ENCODE measurements at regions not wholly inside any gene's neighbourhood (a gene's known extent, or its start where the extent isn't known, plus 50 kb on each side); places are given as distances from the start of the nearest gene placed in this dataset.

DNA sequence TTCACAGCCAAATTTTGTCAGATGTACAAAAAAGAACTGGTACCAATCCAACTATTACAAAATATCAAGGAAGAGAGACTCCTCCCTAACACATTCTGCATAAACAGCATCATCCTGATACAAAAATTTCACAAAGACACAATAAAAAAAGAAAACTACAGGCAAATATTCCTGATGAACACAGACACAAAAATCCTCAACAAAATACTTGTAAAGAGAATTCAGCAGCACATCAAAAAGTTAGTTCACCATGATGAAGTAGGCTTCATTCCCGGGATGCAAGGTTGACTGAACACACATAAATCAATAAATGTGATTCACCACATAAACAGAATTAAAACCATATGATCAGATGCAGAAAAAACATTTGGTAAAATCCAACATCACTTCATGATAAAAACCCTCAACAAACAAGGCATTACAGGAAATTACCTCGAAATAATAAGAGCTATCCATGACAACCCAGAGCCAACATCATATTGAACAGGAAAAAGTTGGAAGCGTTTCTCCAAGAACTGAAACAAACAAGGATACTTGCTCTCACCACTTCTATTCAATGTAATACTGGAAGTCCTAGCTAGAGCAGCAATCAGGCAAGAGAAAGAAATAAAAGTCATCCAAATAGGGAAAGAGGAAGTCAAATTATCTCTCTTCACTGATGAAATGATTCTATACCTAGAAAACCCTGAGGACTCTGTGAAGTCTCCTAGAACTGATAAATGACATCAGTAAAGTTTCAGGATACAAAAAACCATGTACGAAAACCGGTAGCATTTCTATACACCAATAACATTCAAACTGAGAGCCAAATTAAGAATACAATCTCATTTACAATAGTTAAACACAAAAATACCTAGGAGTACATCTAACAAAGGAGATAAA, 223.1 kb downstream of the REEP3 start:
- DNase-seq (ENCODE audit: low spot score), result no peak

DNA sequence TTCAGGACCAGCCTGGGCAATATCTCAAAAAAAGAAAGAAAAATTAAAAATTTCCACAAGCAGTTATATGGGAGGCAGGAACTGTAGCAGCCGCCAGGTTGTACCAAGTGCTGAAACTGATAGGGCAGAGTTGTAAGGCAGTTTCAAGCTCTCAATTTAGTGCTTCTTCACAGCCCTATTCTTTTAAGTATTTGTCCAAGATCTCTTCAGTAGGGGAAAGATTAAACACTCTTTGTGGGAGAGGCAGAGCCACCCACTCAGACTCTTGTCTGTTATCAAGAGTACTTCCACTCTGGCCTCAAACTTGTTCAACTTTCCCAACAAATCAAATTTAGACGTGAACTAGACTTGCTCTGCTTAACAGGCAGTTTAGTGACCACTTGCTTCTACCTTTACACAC, 228.7 kb downstream of the REEP3 start:
- no peak for DNase-seq (ENCODE audit: low spot score)

DNA sequence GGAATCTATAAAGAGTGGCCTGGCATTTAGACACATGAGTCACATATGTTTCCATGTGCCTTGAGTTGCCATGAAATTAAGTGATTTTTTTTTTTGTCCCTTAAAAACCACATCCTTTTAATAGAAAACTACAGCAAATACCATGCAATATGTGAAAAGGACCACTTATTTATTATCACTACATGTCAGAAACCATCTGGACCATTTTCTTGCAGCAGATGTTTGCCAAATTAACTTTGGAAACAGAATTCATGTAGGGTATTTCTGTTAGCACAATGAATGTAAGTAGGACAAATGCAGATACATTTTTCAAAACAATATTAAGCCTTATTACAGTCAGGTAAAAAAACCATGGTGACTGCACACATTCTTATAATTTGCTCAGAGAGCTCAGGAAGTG, 230.6 kb downstream of the REEP3 start:
- DNase-seq (ENCODE audit: low spot score), result no peak

DNA sequence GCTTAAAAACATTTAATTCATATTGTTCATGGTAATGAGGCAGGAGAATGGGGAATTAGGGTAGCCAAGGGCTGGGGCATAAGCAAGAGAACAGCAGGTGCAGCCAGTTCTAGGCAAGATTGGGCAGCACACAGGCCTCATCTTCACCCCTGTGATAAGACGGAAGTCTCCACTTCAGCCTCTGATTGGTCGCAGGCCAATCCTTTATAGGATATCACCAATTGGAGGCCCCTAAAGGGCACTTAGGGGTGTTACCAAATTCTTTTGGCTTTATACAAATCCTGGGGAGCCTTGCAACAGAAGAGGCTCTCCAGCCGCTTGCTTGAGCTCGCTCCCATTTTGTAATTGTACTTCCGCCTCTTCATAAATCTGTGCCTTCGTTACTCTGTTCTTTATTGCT, 231.1 kb downstream of the REEP3 start:
- DNase-seq (ENCODE audit: low spot score), result no peak

DNA sequence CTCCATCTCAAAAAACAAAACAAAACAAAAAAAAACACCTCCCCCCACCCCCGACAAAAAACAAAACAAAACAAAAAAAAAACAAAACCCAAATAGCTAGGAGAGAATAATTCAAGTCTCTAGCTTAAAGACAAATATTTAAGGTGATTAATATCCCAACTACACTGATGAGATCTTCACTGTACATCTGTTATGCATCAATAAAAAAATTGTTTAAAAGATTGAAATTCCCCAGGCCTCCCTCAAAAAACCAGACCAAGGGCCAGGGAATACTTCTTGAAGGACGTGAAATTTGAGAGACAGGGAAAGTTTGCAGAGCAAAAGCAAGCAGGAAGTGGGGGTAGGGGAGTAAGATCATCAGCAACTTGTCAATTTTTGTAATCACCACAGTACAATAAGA, 232.6 kb downstream of the REEP3 start:
- no peak for DNase-seq (ENCODE audit: low spot score)

DNA sequence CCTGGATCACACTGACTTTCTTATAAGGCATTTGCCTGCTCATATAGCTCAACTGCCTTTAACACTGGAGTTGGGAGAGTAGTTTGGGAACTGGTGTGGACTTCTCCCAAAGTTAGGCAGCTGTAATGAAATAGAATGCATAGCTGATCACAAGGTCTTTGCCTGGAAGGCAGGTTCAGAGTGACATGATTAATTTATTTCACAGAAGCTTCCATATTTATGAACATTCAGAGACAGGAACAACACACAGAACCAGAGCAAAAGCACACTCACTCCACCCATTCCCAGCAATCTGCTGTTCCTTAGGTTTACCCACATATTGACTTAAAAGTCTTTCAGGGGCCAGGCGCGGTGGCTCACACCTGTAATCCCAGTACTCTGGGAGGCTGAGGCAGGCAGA, 234.2 kb downstream of the REEP3 start:
- no peak for DNase-seq (ENCODE audit: low spot score)

DNA sequence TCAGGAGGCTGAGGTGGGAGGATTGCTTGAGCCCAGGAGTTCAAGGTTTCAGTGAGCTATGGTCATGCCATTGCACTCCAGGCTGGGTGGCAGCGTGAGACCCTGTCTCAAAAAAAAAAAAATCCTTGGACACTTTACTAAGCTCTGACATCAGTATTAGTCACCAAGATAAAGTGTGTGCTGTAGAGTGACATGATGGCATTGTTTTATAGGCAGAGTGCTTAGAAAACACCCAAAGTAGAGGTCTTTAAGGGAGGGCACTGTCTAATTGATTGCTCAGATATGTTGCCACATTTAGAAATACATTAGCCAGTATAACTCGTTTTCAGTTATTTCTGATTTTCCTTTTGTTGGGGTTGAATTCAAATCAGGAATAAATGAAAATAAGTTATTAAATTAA, 235.9 kb downstream of the REEP3 start:
- DNase-seq (ENCODE audit: low spot score), result no peak

DNA sequence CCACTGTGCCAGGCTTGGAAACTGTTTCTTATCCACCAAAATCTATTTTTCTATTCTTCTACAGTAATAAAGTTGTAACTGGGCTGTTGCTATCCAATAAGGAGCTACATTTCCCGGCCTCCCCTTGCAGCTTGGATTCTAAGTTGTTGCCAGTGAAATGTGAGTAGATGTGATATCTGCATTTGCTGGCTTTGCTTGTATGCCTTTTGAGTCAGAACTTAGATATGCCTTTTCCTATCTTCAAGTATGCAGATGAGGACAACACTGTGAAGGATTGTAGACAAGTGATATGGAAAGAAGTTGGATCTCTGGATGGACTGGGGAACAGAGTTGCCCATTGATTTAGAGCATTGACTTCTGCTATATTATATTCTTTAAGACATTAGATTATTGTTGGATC, 236.9 kb downstream of the REEP3 start:
- no peak for DNase-seq (ENCODE audit: low spot score)

DNA sequence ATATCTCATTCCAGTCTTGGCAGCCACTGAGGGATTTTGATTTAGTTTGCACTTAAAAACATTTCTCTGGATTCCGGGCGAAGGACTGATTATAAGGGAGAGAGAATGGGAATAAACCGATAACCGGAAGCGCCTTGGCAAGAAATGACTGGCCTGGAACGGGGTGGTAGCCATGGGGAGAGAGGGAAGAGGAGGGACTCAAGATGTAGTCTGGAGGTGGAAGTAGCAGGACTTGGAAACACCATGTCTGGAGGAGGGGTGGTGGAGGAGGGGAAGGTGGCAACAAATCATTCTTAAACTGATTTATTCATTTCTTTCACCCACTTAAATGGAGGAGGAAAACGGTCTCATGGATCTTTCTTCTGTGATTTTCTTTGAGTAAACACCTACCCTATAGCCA, 238.1 kb downstream of the REEP3 start:
- DNase-seq (ENCODE audit: low spot score), result no peak

DNA sequence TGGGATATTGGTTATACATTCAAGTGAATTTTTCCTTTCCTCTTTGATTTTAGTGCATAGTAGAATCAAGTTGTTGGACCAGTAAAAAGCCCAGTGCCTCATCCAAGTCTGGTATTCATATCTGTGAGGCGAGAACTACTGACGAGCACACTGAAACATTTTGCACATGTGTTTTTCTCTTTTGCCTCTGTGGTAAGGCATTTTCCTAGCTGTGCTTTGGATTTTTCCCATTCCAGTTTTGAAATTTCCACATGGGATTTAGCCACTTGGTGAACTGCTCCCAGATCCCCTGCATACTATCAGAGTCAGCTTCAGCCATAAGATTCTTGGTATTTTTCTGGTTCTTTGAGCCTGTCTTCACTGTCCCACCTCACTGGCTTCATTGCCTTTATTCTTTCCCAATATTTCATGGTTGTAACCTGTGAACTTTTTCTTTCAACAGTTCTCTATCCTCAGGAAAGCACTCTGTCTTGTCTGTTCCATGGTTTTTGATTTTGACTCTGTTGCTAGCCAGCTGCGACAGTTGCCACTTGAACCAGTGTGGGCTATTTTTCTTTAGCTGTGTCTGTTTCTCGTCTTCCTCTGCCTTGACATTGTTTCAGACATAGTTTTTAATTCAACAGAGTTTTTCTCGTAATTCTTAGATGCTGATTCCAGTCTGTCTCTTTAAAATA, 239.0 kb downstream of the REEP3 start:
- DNase-seq (ENCODE audit: low spot score), result no peak

DNA sequence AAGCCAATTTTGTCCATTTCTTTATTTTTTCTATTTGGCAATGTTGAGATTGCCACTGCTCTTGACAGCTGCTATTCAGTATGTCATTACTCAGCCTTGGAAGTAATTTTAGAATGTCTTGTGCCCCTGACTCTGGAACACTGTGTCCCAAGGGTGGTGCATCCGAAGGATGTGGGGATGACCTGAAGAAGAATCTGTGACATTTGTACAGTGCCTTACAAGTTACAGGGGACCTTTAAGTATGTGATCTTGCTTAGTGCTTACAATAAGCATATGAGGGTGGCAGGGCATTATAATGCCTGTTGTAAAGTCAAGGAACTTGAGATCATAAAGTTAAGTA, 239.5 kb downstream of the REEP3 start:
- no peak for DNase-seq (ENCODE audit: low spot score)

DNA sequence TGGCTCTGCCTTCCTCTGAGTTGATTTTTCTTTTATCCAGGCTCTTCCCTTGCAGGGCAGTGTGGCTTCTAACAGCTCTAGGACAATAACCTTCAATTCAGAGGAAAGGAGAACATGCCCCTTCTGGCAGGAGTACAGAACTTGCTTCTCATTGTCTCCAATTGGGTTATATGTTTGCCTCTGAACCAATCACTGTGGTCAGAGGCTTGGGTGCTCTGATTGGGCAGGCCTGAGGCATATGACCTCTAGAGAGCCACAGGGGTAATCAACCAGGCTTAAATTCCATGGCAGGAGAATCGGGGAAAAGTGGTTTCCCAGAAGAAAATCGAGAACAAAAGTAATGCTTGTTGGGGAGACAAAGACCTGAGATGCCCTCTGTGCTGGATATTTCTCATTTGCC, 240.0 kb downstream of the REEP3 start:
- no peak for DNase-seq (ENCODE audit: low spot score)

DNA sequence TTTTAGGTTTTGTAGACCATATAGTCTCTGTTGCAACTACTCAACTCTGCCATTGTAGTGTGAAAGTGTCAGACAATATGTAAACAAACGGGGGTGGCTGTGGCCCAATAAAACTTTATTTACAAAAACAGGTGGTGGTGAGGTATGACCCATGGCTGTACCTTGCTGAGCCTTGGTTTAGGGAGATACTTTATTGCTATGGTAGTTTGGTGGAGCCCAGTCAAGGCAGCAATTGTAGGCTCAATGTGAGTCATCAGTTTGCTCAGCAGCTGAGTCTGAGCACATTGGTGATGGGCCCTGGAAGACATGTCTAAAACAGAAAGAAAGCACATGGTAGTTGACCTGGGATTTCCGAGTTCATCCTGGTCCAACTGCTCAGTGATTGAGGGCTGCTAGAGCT, 242.5 kb downstream of the REEP3 start:
- no peak for DNase-seq (ENCODE audit: low spot score)

DNA sequence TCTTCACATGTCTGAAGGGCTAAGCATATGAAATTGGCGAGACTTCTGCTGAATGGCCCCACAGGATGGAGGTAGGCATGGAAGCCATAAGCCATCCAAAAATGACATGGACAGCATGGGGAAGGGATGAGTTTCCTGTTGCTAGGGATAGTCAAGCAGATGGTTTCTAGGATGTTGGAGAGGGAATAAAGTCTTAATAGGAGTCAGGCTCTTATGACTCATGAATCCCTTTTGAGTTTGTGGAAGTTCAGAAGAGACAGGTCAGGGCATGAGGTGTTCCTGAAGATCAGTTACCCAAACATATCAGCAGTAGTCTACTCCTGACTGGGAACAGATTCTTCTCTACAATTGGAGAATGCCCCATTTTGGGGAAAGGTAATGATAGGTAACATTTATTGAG, 243.9 kb downstream of the REEP3 start:
- DNase-seq (ENCODE audit: low spot score), result no peak

DNA sequence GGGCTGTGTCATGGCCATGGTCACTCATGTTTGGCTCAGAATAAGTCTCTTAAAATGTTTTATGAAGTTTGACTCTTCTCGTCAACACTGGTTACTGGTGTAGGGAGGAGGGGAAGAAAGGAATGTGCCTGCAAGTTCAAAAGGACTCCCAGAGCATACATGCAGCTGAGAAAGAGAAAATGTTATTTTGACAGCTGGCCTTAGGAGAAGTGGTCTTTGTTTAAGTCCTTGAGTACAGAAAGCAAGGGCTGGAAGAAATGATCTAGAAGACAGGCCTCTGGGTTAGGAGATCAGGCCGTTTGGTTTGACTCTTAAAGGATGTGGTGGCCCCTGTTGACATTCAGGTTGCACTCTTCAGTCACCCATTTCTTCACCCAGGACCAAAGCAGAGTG, 245.5 kb downstream of the REEP3 start:
- DNase-seq (ENCODE audit: low spot score), result no peak

DNA sequence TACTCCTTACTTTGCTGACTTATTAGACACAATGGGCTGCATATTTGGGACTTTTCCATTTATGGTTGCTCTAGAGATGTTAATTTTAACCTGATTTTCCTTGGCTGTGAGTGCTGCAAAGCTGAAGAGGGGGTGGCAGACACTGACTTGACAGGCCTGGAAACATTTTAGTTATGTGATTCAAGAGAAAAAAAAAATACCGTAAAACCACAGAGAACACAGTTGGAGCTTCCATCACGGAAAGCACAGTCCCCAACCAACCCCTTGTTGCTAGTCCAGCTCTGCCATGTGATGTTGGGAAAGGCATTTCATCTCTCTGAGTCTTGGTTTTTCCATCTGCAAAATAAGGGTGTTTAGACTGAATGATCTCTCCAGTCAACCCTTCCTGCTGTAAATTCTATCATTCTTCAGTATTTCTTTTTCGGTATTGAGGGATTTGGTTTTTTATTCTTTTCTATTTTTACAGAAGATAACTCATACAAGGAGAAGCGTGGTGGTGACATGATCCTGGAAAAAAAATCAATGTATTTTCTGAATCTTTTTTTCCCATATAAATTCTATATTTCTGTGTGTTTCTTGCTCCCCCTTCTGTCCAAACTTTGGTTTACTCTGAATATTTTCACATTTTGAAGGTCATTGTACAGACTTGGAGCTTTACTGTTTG, 246.1 kb downstream of the REEP3 start:
- no peak for DNase-seq (ENCODE audit: low spot score)

DNA sequence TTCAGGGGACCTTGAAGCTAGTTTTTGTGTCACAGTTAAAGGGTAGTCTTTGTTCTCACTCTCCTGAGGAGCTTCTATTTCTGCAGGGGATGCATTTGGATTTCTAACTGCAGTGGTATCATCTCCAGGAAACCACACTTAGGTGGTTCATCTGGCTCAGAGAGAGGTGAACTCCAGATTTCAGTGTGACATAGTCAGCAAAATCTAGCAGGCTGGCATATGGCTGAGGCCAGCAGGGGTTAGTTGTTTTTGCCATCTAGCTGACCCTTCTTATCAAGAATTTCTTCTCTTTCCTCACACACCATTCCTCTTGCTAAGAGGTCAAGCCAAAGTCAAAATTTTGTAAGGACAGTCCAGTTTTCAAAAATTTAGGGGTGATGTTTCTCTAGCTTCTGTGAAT, 248.2 kb downstream of the REEP3 start:
- no peak for DNase-seq (ENCODE audit: low spot score)

DNA sequence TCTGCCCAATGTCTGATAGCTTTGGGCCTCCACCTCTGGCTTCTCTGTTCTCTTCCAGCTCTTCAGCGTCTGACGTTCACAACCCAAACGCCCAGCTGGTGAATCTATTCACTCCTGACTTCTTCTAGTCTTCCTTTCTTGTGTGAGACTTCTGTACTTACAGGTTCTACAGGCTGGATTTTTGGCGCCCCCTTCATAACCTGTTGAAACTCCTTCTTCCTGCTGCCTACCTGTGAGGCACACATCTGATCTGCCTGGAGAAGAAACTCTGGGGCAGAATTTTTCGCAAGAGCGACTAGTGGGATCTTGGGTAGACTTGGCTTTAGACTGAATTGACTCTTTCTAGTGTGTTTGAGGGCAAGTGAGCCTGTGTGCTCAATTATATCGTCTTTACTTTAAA, 249.3 kb downstream of the REEP3 start:
- DNase-seq (ENCODE audit: low spot score), result no peak

DNA sequence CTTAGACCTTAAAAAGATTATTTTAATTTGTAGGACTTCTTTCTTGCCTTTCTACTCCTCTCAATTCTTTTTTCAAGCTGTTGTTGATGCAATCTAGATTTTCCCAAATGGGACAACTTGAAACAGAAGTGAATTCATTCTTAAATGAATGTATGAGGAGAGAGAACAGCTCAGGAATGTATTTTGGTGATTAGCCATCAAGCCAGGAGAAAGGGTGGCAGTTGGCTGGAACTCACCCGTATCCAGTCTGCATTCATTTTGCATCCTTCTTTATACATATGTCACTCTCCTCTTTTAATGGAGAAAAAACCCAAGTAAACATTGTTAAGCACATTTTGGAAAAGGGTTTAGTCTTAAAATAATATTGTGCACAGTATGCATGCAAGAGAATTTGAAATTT, 251.3 kb downstream of the REEP3 start:
- DNase-seq (ENCODE audit: low spot score), result no peak

DNA sequence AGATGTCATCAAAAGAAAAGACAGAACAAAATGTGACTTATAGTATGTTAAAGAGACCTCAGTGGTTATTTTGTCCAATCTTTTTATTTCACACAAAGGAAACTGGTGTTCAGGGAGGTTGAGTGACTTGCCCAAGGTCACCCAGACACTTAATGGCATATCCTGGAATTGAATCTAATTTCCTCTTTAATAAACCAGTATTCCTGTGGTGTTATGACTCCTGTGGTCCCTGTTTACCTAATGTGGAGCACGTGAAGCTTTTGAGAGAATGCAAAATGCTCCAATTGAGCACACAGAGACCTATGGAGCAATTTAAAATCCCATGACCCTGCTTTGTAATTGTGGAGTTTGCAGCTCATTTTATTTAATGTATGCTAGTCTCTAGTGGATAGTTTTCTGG, 251.9 kb downstream of the REEP3 start:
- DNase-seq (ENCODE audit: low spot score), result no peak

DNA sequence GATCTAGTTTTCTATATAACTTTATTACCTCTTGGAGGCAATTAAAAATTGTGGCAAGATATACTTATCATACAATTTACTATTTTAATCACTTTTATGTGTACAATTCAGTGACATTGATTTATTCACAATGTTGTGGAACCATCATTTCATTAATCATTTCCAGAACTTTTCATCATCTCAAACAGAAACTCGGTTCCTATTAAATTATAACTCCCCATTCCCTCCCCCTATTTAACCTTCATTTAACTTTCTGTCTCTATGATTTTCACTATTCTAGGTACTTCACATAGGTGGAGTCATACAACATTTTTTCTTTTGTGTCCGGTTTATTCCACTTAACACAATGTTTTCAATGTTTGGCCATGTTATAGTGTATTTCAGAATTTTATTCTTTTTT, 252.8 kb downstream of the REEP3 start:
- no peak for DNase-seq (ENCODE audit: low spot score)

DNA sequence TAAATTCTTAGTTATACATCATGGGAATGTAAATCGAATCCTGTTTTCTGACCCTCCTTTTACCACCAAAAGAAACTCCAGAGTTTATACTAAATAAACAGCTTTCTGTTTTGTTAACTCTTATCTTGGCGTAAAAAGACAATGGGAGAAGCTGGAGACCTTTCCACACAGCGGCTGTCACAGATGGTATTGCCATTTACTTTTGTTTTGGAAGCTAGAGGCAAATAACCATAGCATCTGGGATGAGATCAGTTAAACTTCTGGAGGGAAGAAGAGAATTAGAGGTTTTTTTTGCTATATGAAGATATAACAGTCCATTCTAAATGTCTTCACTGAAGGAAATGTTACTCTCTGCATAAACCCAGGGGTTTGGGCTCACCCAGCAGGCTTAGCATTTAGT, 258.9 kb downstream of the REEP3 start:
- no peak for DNase-seq (ENCODE audit: low spot score)

DNA sequence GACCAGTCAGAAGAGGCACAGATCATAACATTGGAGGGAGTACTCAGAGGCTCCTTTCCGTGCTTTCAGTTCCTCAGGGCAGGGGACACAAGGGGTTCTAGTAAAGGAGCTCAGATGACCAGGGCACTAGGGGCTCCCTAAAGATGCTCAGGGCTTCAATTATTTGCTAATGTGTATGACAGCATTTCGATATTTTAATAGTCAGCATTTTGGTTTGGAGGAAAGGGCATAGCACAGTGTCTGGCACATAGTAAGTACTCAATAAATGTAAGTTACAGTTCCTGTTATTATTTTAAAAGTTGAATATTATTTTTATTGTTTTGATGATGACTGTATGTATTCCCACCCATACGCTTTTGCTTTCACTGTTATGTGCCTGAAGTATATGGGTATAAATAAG, 260.0 kb downstream of the REEP3 start:
- DNase-seq (ENCODE audit: low spot score), result no peak

DNA sequence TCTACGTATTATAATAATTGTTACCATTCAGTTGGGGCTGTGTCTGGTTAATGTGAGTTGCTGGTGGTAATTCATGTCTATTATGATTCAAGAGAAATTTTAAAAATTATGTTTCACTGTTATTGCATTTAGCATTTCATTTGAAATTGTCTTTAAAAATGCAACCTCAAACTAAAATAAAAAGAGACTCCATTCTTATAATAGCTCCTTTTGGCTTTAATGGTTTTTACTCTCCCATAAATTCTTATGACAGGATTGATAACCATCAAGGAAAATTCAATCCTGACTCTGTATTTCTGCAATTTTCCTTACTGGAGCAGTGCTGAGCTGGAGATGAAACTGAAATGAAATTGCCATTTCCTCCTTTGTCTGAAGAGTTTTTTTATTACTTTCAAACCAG, 262.7 kb downstream of the REEP3 start:
- DNase-seq (ENCODE audit: low spot score), result no peak
